SK-N-MC (cell line): ENCODE measurements at regions not wholly inside any gene's neighbourhood (a gene's known extent, or its start where the extent isn't known, plus 50 kb on each side); places are given as distances from the start of the nearest gene placed in this dataset.

Source experiments
- EZH2 ChIP-seq: fragments of 200-600 bp; sonication (generic); IDR thresholded peaks from one replicate; pipeline ENCODE4 v1.6.1; 2017; ENCODE audit warnings: antibody characterized with exemption
- FOXP2 ChIP-seq: optimal IDR thresholded peaks from 2 replicates; pipeline ENCODE3; 2011; ENCODE audit warnings: mild to moderate bottlenecking, moderate library complexity; ENCODE audit not compliant: insufficient read depth; ENCODE audit errors: extremely low read length, control extremely low read depth
- POLR2AphosphoS5 ChIP-seq: IDR thresholded peaks from 2 replicates; pipeline ENCODE4 v1.6.1; 2012; ENCODE audit warnings: mild to moderate bottlenecking, low read depth, low read length, borderline replicate concordance

DNA sequence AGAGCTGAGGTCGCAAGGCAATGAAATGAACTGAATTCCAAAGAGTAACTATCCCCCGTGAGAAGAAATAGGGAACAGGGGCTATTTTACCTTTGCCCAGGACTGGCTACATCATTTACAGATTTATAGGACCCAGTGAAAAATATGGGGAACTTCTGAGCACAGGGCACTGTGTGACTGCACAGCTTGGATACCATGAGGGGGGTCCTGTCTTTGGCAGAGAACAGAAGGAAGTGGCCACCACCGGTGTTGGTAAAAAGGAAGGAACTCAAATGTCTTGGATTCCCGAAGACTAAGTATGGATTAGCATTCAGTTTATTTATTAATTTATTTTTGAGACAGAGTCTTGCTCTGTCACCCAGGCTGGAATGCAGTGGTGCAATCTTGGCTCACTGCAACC lies 119.6 kb downstream of the B3GNT2 start:
- no peak for TF ChIP-seq POLR2AphosphoS5
- no peak for TF ChIP-seq EZH2
- no peak for TF ChIP-seq FOXP2
